IMR-90 (cell line): ENCODE measurements at regions not wholly inside any gene's neighbourhood (a gene's known extent, or its start where the extent isn't known, plus 50 kb on each side); places are given as distances from the start of the nearest gene placed in this dataset.

Experiments
- ATAC-seq: fragments of 200-7000 bp; cut with Tn5 transposase; 2 replicates; pipeline ENCODE4 v1.9.1; 2020; ENCODE audit warnings: low read depth, mild to moderate bottlenecking, moderate library complexity
- BruUV-seq: library from RNA; stranded (reverse); fragments of 400-500 nt; replicated peaks from 2 replicates; lab custom pipeline; 2021; lab: Mats Ljungman, UMichigan
- CTCF ChIA-PET: fragments of 300-600 bp; formaldehyde crosslinking; extraction: SDS; loops from one replicate; lab custom pipeline; 2021; ENCODE audit warnings: antibody characterized with exemption; lab: Yijun Ruan, JAX
- POLR2A ChIA-PET: fragments of 300-600 bp; sonication (Branson Sonifier 250); formaldehyde crosslinking; loops from one replicate; lab custom pipeline; 2022; ENCODE audit warnings: antibody characterized with exemption; ENCODE audit not compliant: unreplicated experiment; lab: Charles Lee
- DNase-seq: peaks from one replicate; pipeline ENCODE4 v3.0.0; 2013
- H2AFZ ChIP-seq: replicated peaks from 2 replicates; pipeline ENCODE3; 2013; ENCODE audit warnings: low read length, mild to moderate bottlenecking; ENCODE audit not compliant: poor library complexity
- H2AK5ac ChIP-seq: 2 replicates; pipeline ENCODE4 v1.6.1; 2013; ENCODE audit warnings: low read depth, low read length, inconsistent platforms
- H2AK9ac ChIP-seq: replicated peaks from 2 replicates; pipeline ENCODE3; 2013; ENCODE audit warnings: mild to moderate bottlenecking, low read depth, low read length, moderate library complexity; ENCODE audit not compliant: poor library complexity
- H2BK120ac ChIP-seq: 2 replicates; pipeline ENCODE4 v1.6.1; 2013; ENCODE audit warnings: low read depth, low read length, inconsistent platforms
- H2BK15ac ChIP-seq: 3 replicates; pipeline ENCODE4 v1.6.1; 2013; ENCODE audit warnings: low read depth, low read length, inconsistent platforms
- H2BK20ac ChIP-seq: 2 replicates; pipeline ENCODE4 v1.6.1; 2013; ENCODE audit warnings: low read depth, mild to moderate bottlenecking, inconsistent platforms, low read length, moderate library complexity
- H2BK5ac ChIP-seq: 2 replicates; pipeline ENCODE4 v1.6.1; 2013; ENCODE audit warnings: mild to moderate bottlenecking, low read depth, low read length, inconsistent platforms; ENCODE audit not compliant: poor library complexity, severe bottlenecking
- H3K14ac ChIP-seq: replicated peaks from 2 replicates; pipeline ENCODE4 v1.6.1; 2013; ENCODE audit warnings: low read depth, low read length, inconsistent platforms
- H3K18ac ChIP-seq: 2 replicates; pipeline ENCODE4 v1.6.1; 2013; ENCODE audit warnings: low read depth, low read length, control low read depth
- H3K23ac ChIP-seq: 2 replicates; pipeline ENCODE4 v1.6.1; 2013; ENCODE audit warnings: low read depth, low read length, inconsistent platforms
- H3K27ac ChIP-seq: 2 replicates; pipeline ENCODE4 v1.5.1; 2013; ENCODE audit warnings: mild to moderate bottlenecking, control low read depth, low read length; ENCODE audit not compliant: insufficient read depth
- H3K27me3 ChIP-seq: 2 replicates; pipeline ENCODE4 v1.6.1; 2013; ENCODE audit warnings: low read length; ENCODE audit not compliant: control insufficient read depth, insufficient read depth
- H3K36me3 ChIP-seq: 2 replicates; pipeline ENCODE4 v1.6.1; 2013; ENCODE audit warnings: low read length, mixed read lengths; ENCODE audit not compliant: control insufficient read depth, insufficient read depth
- H3K4ac ChIP-seq: 2 replicates; pipeline ENCODE4 v1.6.1; 2013; ENCODE audit warnings: low read depth, low read length, inconsistent platforms
- H3K4me1 ChIP-seq: 2 replicates; pipeline ENCODE4 v1.6.1; 2013; ENCODE audit warnings: low read length, mixed read lengths; ENCODE audit not compliant: control insufficient read depth, insufficient read depth
- H3K4me2 ChIP-seq: 2 replicates; pipeline ENCODE4 v1.6.1; 2013; ENCODE audit warnings: low read depth, mild to moderate bottlenecking, control low read depth, low read length, moderate library complexity
- H3K4me3 ChIP-seq: 2 replicates; pipeline ENCODE4 v1.5.1; 2013; ENCODE audit warnings: low read depth, mild to moderate bottlenecking, control low read depth, low read length, moderate library complexity; ENCODE audit not compliant: insufficient read depth
- H3K56ac ChIP-seq: 2 replicates; pipeline ENCODE4 v1.6.1; 2013; ENCODE audit warnings: low read length, inconsistent platforms; ENCODE audit not compliant: insufficient read depth; ENCODE audit errors: extremely low read depth
- H3K79me1 ChIP-seq, 2 experiments: 2 replicates each; pipeline ENCODE4 v1.6.1; 2013; ENCODE audit warnings: low read length in 2 of 2, inconsistent platforms in 1 of 2, low read depth in 1 of 2
- H3K9ac ChIP-seq: 2 replicates; pipeline ENCODE4 v1.6.1; 2013; ENCODE audit warnings: low read depth, low read length, control low read depth
- H3K9me1 ChIP-seq: 2 replicates; pipeline ENCODE4 v1.6.1; 2013; ENCODE audit warnings: low read length, inconsistent platforms; ENCODE audit not compliant: insufficient read depth
- H3K9me3 ChIP-seq: 2 replicates; pipeline ENCODE4 v1.6.1; 2013; ENCODE audit warnings: low read length; ENCODE audit not compliant: control insufficient read depth, insufficient read depth
- H4K20me1 ChIP-seq: 2 replicates; pipeline ENCODE4 v1.6.1; 2013; ENCODE audit warnings: low read length, inconsistent platforms; ENCODE audit not compliant: insufficient read depth
- H4K5ac ChIP-seq: 2 replicates; pipeline ENCODE4 v1.6.1; 2013; ENCODE audit warnings: mild to moderate bottlenecking, low read depth, low read length, control low read depth
- H4K8ac ChIP-seq, 2 experiments: 2 replicates each; pipeline ENCODE4 v1.6.1; 2013; ENCODE audit warnings: low read depth in 2 of 2, low read length in 2 of 2, control low read depth in 1 of 2, inconsistent platforms in 1 of 2
- H4K91ac ChIP-seq: 2 replicates; pipeline ENCODE4 v1.6.1; 2013; ENCODE audit warnings: low read depth, low read length, inconsistent platforms; ENCODE audit not compliant: insufficient read depth
- CEBPB ChIP-seq: IDR thresholded peaks from 2 replicates; pipeline ENCODE4 v1.6.1; 2012; ENCODE audit warnings: low read depth, low read length, improper control_type of control experiment
- CHD1 ChIP-seq: IDR thresholded peaks from 2 replicates; pipeline ENCODE4 v1.6.1; 2012; ENCODE audit warnings: low read depth, low read length, improper control_type of control experiment
- CTCF ChIP-seq: conservative IDR thresholded peaks from 2 replicates; pipeline ENCODE4 v1.5.1; 2012; ENCODE audit warnings: mild to moderate bottlenecking, low read depth, low read length, improper control_type of control experiment
- ELK1 ChIP-seq: fragments of 150-350 bp; IDR thresholded peaks from 2 replicates; pipeline ENCODE4 v1.6.1; 2016; ENCODE audit warnings: low read depth, mild to moderate bottlenecking, low read length, moderate library complexity, borderline replicate concordance
- FOS ChIP-seq: fragments of 150-350 bp; IDR thresholded peaks from 2 replicates; pipeline ENCODE4 v1.6.1; 2016; ENCODE audit warnings: low read depth, low read length
- MAZ ChIP-seq: IDR thresholded peaks from 2 replicates; pipeline ENCODE4 v1.6.1; 2012; ENCODE audit warnings: low read depth, mild to moderate bottlenecking, low read length, improper control_type of control experiment, moderate library complexity, borderline replicate concordance
- MXI1 ChIP-seq: IDR thresholded peaks from 2 replicates; pipeline ENCODE4 v1.6.1; 2012; ENCODE audit warnings: low read depth, mild to moderate bottlenecking, low read length, moderate library complexity, borderline replicate concordance
- POLR2A ChIP-seq: IDR thresholded peaks from 2 replicates; pipeline ENCODE4 v1.6.1; 2012; ENCODE audit warnings: mild to moderate bottlenecking, low read depth, low read length
- RAD21 ChIP-seq: IDR thresholded peaks from 2 replicates; pipeline ENCODE4 v1.6.1; 2012; ENCODE audit warnings: low read length, improper control_type of control experiment
- RFX5 ChIP-seq: IDR thresholded peaks from 2 replicates; pipeline ENCODE4 v1.8.0; 2012; ENCODE audit warnings: low read depth, mild to moderate bottlenecking, low read length, moderate library complexity
- WGBS, 2 experiments: methylation state at CpG; one replicate each; pipeline versions ENCODE4 v1.1.5 to v1.1.7; 2013; ENCODE audit warnings: missing lambda C conversion rate in 2 of 2; ENCODE audit not compliant: insufficient read length in 1 of 2; ENCODE audit errors: extremely low coverage in 2 of 2; 5-methylcytosine and 5-hydroxymethylcytosine counted together
- dilution Hi-C: fragments of 300-500 bp; cut with HindIII; formaldehyde crosslinking; loops from one replicate; pipeline ENCODE4 v1.14.3; 2018; ENCODE audit warnings: low sequenced_read_pairs; ENCODE audit not compliant: unreplicated experiment
- in situ Hi-C: fragments of 300-500 bp; cut with MboI; formaldehyde crosslinking; loops from 3 replicates; pipeline ENCODE4 v1.14.3; 2019; ENCODE audit warnings: low sequenced_read_pairs, inconsistent platforms, mixed read lengths
- intact Hi-C: fragments of 100-400 bp; cut with micrococcal nuclease; formaldehyde crosslinking; loops from 2 replicates; pipeline ENCODE4 v1.10.0; 2022

- in situ Hi-C loops (no loop called here), dilution Hi-C loops (no loop called here), intact Hi-C loops (no loop called here)
- Histone ChIP-seq H3K36me3 (no peaks in the 10 kb centered on the region), H3K4me3 (no peak overlapping the region), H4K20me1 (no peaks in the 10 kb centered on the region), H3K4me1 (no peaks in the 10 kb centered on the region), H3K9ac (no peak overlapping the region), H2AFZ (no peak overlapping the region), H3K23ac (no peak overlapping the region), H3K9me3 (peaks cover 2% of the 10 kb centered on the region), H3K4me2 (no peak overlapping the region), H4K91ac (no peak overlapping the region), H3K56ac (no peak overlapping the region), H2AK9ac (no peak overlapping the region), H2BK5ac (no peak overlapping the region), H2AK5ac (no peak overlapping the region), H4K5ac (no peak overlapping the region), H3K79me1 (no peaks in the 10 kb centered on the region), H3K27ac (no peak overlapping the region), H3K9me1 (no peaks in the 10 kb centered on the region), H3K14ac (no peak overlapping the region), H2BK15ac (no peak overlapping the region), H3K27me3 (no peaks in the 10 kb centered on the region), H3K18ac (no peak overlapping the region), H2BK120ac (no peak overlapping the region), H2BK20ac (no peak overlapping the region), H4K8ac (no peak overlapping the region), H3K4ac (no peak overlapping the region)
- no TSS peak for BruUV-seq
- CTCF ChIA-PET, result no interaction called here
- no peak for ATAC-seq
- POLR2A ChIA-PET, result no interaction called here
- no CpG with 5 or more reads among the region's 5 CpGs for WGBS, 2 experiments
- DNase-seq, result no peak
- no peak for TF ChIP-seq FOS
- TF ChIP-seq ELK1, result no peak
- no peak for TF ChIP-seq RFX5
- TF ChIP-seq MXI1, result no peak
- no peak for TF ChIP-seq CTCF
- no peak for TF ChIP-seq RAD21
- TF ChIP-seq MAZ, result no peak
- TF ChIP-seq CHD1, result no peak
- TF ChIP-seq POLR2A, result no peak
- no peak for TF ChIP-seq CEBPB
Observed at GRCh38 chr7:13312307-13312706, 624.9 kb downstream of the ARL4A start.
